Keratinocyte (primary cell): ENCODE measurements at regions not wholly inside any gene's neighbourhood (a gene's known extent, or its start where the extent isn't known, plus 50 kb on each side); places are given as distances from the start of the nearest gene placed in this dataset.
"Not testable (repeated sequence)": the region's sequence is repeated elsewhere in the genome, so short reads cannot be mapped to it uniquely, and the experiment has no call there.

Source experiments
- DNase-seq: peaks from one replicate; pipeline ENCODE4 v3.0.0-alpha.2; 2011; ENCODE audit warnings: low read depth, missing footprints, low spot score
- FAIRE-seq: peaks from 2 replicates; lab custom pipeline; 2011; peaks lifted over from hg19 to GRCh38; lab: Jason Lieb, UNC
- H2AFZ ChIP-seq: 2 replicates; pipeline ENCODE4 v1.6.0; 2012; ENCODE audit warnings: low read length, control low read depth, inconsistent platforms; ENCODE audit not compliant: control insufficient read depth
- H3K27ac ChIP-seq: 2 replicates; pipeline ENCODE4 v1.5.1; 2011; ENCODE audit warnings: low read length; ENCODE audit not compliant: control insufficient read depth, insufficient read depth
- H3K27me3 ChIP-seq: 3 replicates; pipeline ENCODE4 v1.6.0; 2011; ENCODE audit warnings: low read length; ENCODE audit not compliant: control insufficient read depth, insufficient read depth; ENCODE audit errors: extremely low read depth
- H3K36me3 ChIP-seq, 2 experiments: 2 replicates in 1 of 2; 3 replicates in 1 of 2; pipeline ENCODE4 v1.5.1; 2011; ENCODE audit warnings: low read length in 2 of 2, mild to moderate bottlenecking in 1 of 2; ENCODE audit not compliant: control insufficient read depth in 2 of 2, insufficient read depth in 2 of 2; ENCODE audit errors: extremely low read depth in 1 of 2
- H3K4me1 ChIP-seq: 3 replicates; pipeline ENCODE4 v1.5.1; 2011; ENCODE audit warnings: low read length; ENCODE audit not compliant: control insufficient read depth, insufficient read depth; ENCODE audit errors: extremely low read depth
- H3K4me2 ChIP-seq: 3 replicates; pipeline ENCODE4 v1.6.0; 2011; ENCODE audit warnings: low read depth, low read length; ENCODE audit not compliant: control insufficient read depth, insufficient read depth; ENCODE audit errors: extremely low read depth
- H3K4me3 ChIP-seq, 3 experiments: fragments of 200-600 bp in 1 of 3; sonication (generic) in 1 of 3; 2 replicates in 2 of 3; 3 replicates in 1 of 3; pipeline ENCODE4 v1.5.1; 2011 to 2016; ENCODE audit warnings: low read length in 3 of 3, mild to moderate bottlenecking in 3 of 3, control low read depth in 2 of 3, inconsistent platforms in 1 of 3, low read depth in 1 of 3, mixed read lengths in 1 of 3, mixed run types in 1 of 3, moderate library complexity in 1 of 3; ENCODE audit not compliant: control insufficient read depth in 2 of 3, insufficient read depth in 2 of 3; ENCODE audit errors: extremely low read depth in 1 of 3
- H3K79me2 ChIP-seq: 2 replicates; pipeline ENCODE4 v1.6.0; 2012; ENCODE audit warnings: low read length; ENCODE audit not compliant: control insufficient read depth, insufficient read depth
- H3K9ac ChIP-seq: 3 replicates; pipeline ENCODE4 v1.6.0; 2011; ENCODE audit warnings: low read length; ENCODE audit not compliant: control insufficient read depth, insufficient read depth; ENCODE audit errors: extremely low read depth
- H3K9me1 ChIP-seq: 3 replicates; pipeline ENCODE4 v1.6.0; 2011; ENCODE audit warnings: low read length; ENCODE audit not compliant: control insufficient read depth, insufficient read depth; ENCODE audit errors: extremely low read depth
- H3K9me3 ChIP-seq: 2 replicates; pipeline ENCODE4 v1.5.1; 2012; ENCODE audit warnings: low read depth, low read length; ENCODE audit not compliant: control insufficient read depth
- H4K20me1 ChIP-seq: 3 replicates; pipeline ENCODE4 v1.6.0; 2011; ENCODE audit warnings: low read length; ENCODE audit not compliant: control insufficient read depth, insufficient read depth; ENCODE audit errors: extremely low read depth
- CTCF ChIP-seq, 3 experiments: IDR thresholded peaks in 1 of 3; conservative IDR thresholded peaks in 1 of 3; optimal IDR thresholded peaks in 1 of 3; 2 replicates in 2 of 3; 3 replicates in 1 of 3; pipeline versions ENCODE3 to v1.5.1; 2011; ENCODE audit warnings: low read length in 3 of 3, mild to moderate bottlenecking in 3 of 3, moderate library complexity in 2 of 3, control low read depth in 1 of 3, inconsistent platforms in 1 of 3; ENCODE audit not compliant: insufficient read depth in 2 of 3; ENCODE audit errors: extremely low read depth in 1 of 3
- EZH2 ChIP-seq: IDR thresholded peaks from one replicate; pipeline ENCODE4 v1.6.1; 2012; ENCODE audit warnings: inconsistent platforms, mild to moderate bottlenecking, low read length, moderate library complexity
- dilution Hi-C: fragments of 300-500 bp; cut with MboI; formaldehyde crosslinking; loops from one replicate; pipeline ENCODE4 v1.7.0; 2020; ENCODE audit warnings: low sequenced_read_pairs; ENCODE audit not compliant: extremely low pct_ligation_motif_present

GRCh38 chr9:97232060-97233008 lies 75.1 kb upstream of the CCDC180 start:
- dilution Hi-C loops, H3K36me3 ChIP-seq: not testable (repeated sequence)

GRCh38 chr9:97222393-97222792 lies 85.1 kb upstream of the CCDC180 start:
- H3K9me1 ChIP-seq, H3K9me3 ChIP-seq, H3K9ac ChIP-seq, FAIRE-seq, H3K36me3 ChIP-seq, H3K79me2 ChIP-seq, DNase-seq, dilution Hi-C loops, H3K4me1 ChIP-seq, H3K4me2 ChIP-seq, H2AFZ ChIP-seq, H3K27ac ChIP-seq, H4K20me1 ChIP-seq, H3K4me3 ChIP-seq: not testable (repeated sequence)
- peaks cover 23% of the 10 kb centered on the region for H3K27me3 ChIP-seq

More at GRCh38 chr9:97232060-97233008, 75.1 kb upstream of the CCDC180 start:
- not testable (repeated sequence) for DNase-seq, H3K9me1 ChIP-seq, H4K20me1 ChIP-seq, H3K4me3 ChIP-seq, H3K9me3 ChIP-seq, H3K9ac ChIP-seq, H3K79me2 ChIP-seq, H2AFZ ChIP-seq, H3K4me1 ChIP-seq, H3K27me3 ChIP-seq, FAIRE-seq, H3K27ac ChIP-seq, H3K4me2 ChIP-seq

- DNase-seq, H3K79me2 ChIP-seq, H3K9ac ChIP-seq, H3K27ac ChIP-seq, H3K4me1 ChIP-seq, FAIRE-seq, H4K20me1 ChIP-seq, H3K9me3 ChIP-seq, H3K9me1 ChIP-seq, H3K36me3 ChIP-seq, dilution Hi-C loops: not testable (repeated sequence)
- TF ChIP-seq CTCF (optimal IDR thresholded peaks at IDR 0.05 in 1 of 3, IDR thresholded peaks at IDR 0.05 in 1 of 3, conservative IDR thresholded peaks at IDR 0.05 in 1 of 3; ENCODE audit: extremely low read depth in 1 of 3, insufficient read depth in 2 of 3, low read length in 3 of 3) (peak in 1 of 3 experiments; percentile 4), EZH2 (peak; percentile 29)
- peak overlapping the region in 1 of 3 experiments; percentile 4 for H3K4me3 ChIP-seq
- H2AFZ ChIP-seq, result peak overlapping the region; percentile 40
- H3K4me2 ChIP-seq, result peak overlapping the region; percentile 48
- peaks cover 23% of the 10 kb centered on the region for H3K27me3 ChIP-seq
Measured at GRCh38 chr9:97221478-97222355, 85.7 kb upstream of the CCDC180 start.
